ENCODE measurements at regions not wholly inside any gene's neighbourhood (a gene's known extent, or its start where the extent isn't known, plus 50 kb on each side); places are given as distances from the start of the nearest gene placed in this dataset.

DNA sequence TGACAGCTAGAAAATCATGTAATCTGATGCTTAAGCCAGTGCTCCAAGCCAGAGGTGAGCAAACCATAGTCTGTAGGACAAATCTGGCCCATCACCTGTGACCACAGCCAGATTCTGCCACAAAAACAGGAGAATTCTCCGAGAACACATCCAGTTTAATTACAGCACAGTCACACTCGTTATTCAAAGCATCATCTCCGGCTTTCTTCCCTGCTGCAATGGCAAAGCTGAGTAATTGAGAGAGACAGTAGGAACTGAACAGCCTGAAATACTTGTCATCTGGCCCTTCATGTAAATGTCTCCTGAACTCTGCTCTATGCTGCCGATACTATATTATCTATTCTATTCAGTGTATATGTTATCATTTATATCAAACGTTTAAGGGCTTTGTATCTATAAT, 121.4 kb upstream of the FOXF1 start:
- Histone ChIP-seq H3K4me3 (replicated peaks; ENCODE audit: low read depth, low read length) (no peak overlapping the region), H3K27me3 (replicated peaks; ENCODE audit: control insufficient read depth, insufficient read depth, low read length) (no peaks in the 10 kb centered on the region), H3K36me3 (ENCODE audit: control insufficient read depth, insufficient read depth, low read length) (no peaks in the 10 kb centered on the region)
- TF ChIP-seq CTCF (IDR thresholded peaks at IDR 0.05; ENCODE audit: insufficient read depth, low read length, poor library complexity, severe bottlenecking), result no peak
- DNase-seq (ENCODE audit: extremely low read depth, insufficient read length), result no peak

DNA sequence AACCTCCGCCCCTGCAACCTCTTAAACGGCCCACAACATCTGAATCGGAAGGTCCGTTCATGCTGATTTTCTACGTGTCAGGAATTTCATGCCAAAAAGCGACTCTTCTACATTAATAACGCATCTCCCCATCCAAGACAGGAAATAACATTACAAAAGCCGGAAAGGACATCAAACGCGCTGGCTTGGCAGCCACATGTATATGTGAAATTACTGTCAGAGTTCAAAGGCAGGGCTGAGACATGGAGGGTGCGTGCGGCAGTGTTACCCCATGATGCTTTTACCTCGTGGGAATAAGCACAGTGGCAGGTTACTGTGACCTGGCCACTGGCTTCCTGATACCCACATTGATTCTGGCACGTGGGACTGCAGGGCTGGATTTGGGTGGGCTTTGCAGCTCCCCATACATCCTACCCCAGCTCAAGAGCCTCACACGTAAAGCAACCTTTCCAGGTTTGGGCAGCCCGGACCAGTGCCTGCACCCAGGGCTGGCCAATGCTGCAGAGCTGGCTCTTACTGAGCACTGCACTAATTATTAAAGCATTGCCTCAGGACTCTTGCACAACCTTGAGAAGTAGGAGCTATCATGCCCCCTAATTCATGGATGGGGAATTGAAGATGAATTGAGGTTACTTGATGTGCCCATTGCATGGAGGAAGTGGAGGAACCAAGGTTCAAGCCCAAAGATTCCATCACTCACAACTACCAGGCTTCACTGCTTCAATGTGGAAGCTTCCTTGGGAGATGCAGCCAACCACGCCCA, 120.6 kb upstream of the FOXF1 start:
- H3K4me3 ChIP-seq (replicated peaks; ENCODE audit: low read depth, low read length), result no peak overlapping the region
- TF ChIP-seq CTCF (IDR thresholded peaks at IDR 0.05; ENCODE audit: insufficient read depth, low read length, poor library complexity, severe bottlenecking), result no peak
- no peak for DNase-seq (ENCODE audit: extremely low read depth, insufficient read length)
- H3K27me3 ChIP-seq (replicated peaks; ENCODE audit: control insufficient read depth, insufficient read depth, low read length), result no peaks in the 10 kb centered on the region
- no peaks in the 10 kb centered on the region for H3K36me3 ChIP-seq (ENCODE audit: control insufficient read depth, insufficient read depth, low read length)

- Histone ChIP-seq H3K27me3 (replicated peaks; ENCODE audit: control insufficient read depth, insufficient read depth, low read length) (no peaks in the 10 kb centered on the region), H3K4me3 (replicated peaks; ENCODE audit: low read depth, low read length) (no peak overlapping the region), H3K36me3 (ENCODE audit: control insufficient read depth, insufficient read depth, low read length) (no peaks in the 10 kb centered on the region)
- no peak for TF ChIP-seq CTCF (IDR thresholded peaks at IDR 0.05; ENCODE audit: insufficient read depth, low read length, poor library complexity, severe bottlenecking)
- DNase-seq (ENCODE audit: extremely low read depth, insufficient read length), result no peak
Observed at GRCh38 chr16:86390335-86390734, 120.0 kb upstream of the FOXF1 start.

DNA sequence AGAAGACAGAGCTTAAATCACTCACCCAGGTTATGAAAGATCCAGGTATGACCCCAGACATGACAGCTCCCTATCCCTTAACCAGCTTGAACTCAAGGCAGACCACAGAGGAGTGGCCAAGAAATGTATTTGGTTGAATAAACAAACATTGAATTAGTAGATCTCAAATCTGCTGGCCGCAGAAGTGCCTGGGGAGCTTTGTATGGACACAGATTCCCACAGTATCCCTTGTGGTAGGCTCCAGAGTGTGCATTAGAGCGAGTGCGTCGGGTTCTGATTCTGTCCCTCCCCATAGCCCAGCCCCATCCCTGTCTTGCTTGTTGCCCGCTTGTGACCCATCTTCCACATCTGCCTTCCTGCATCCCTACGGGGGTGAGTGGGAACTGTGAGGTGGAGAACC, 118.8 kb upstream of the FOXF1 start:
- no peaks in the 10 kb centered on the region for H3K36me3 ChIP-seq (ENCODE audit: control insufficient read depth, insufficient read depth, low read length)
- no peak for TF ChIP-seq CTCF (IDR thresholded peaks at IDR 0.05; ENCODE audit: insufficient read depth, low read length, poor library complexity, severe bottlenecking)
- no peak for DNase-seq (ENCODE audit: extremely low read depth, insufficient read length)
- H3K4me3 ChIP-seq (replicated peaks; ENCODE audit: low read depth, low read length), result no peak overlapping the region
- H3K27me3 ChIP-seq (replicated peaks; ENCODE audit: control insufficient read depth, insufficient read depth, low read length), result no peaks in the 10 kb centered on the region

DNA sequence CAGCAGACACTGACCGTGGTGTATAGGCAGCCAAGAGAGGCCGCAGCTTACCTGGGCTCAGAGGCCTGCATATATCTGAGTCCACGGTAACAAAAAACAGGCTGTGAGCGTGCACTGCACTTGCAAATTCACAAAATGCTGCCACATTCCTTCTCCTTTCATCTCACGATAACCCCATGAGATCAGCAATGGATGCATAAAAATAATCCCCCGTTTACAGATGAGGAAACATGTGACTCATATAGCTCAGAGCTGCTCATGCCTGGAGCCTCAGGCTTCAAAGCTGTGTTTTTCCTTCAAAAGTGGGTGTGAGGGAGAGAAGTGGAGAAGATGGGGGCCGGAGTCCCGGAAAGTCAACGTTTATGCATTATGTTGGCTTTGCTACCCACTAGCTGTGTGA, 118.3 kb upstream of the FOXF1 start:
- DNase-seq (ENCODE audit: extremely low read depth, insufficient read length), result no peak
- Histone ChIP-seq H3K36me3 (ENCODE audit: control insufficient read depth, insufficient read depth, low read length) (no peaks in the 10 kb centered on the region), H3K27me3 (replicated peaks; ENCODE audit: control insufficient read depth, insufficient read depth, low read length) (no peaks in the 10 kb centered on the region), H3K4me3 (replicated peaks; ENCODE audit: low read depth, low read length) (no peak overlapping the region)
- no peak for TF ChIP-seq CTCF (IDR thresholded peaks at IDR 0.05; ENCODE audit: insufficient read depth, low read length, poor library complexity, severe bottlenecking)

Measured in GM06990 (cell line).